ENCODE measurements at regions not wholly inside any gene's neighbourhood (a gene's known extent, or its start where the extent isn't known, plus 50 kb on each side); places are given as distances from the start of the nearest gene placed in this dataset.

GRCh38 chr12:84038242-84038641 is 874.4 kb downstream of the SLC6A15 start:
- H3K9me3 ChIP-seq, result peaks cover 0 to 23% (median 9%) of the 10 kb centered on the region in 8 donors
- H3K4me1 ChIP-seq, result no peaks in the 10 kb centered on the region
- no peak overlapping the region for H3K27ac ChIP-seq
- no peaks in the 10 kb centered on the region for H3K27me3 ChIP-seq (replicated peaks in 1 of 7)
- no peak for TF ChIP-seq CTCF (IDR thresholded peaks at IDR 0.05 in 8 of 11, conservative IDR thresholded peaks at IDR 0.05 in 3 of 11)
- no peak for TF ChIP-seq POLR2A (IDR thresholded peaks at IDR 0.05)
- no peak for TF ChIP-seq POLR2AphosphoS5 (IDR thresholded peaks at IDR 0.05)
- H3K4me3 ChIP-seq, result no peak overlapping the region
- WGBS, 5 donors, result 78 to 86% (median 81%) methylated on average over 9 of the region's 9 CpGs
- H3K36me3 ChIP-seq, result no peaks in the 10 kb centered on the region
- intact Hi-C loops (cut with DNase I; ENCODE audit: low total_unique reads), result no loop called here
- DNase-seq, result no peak

DNA sequence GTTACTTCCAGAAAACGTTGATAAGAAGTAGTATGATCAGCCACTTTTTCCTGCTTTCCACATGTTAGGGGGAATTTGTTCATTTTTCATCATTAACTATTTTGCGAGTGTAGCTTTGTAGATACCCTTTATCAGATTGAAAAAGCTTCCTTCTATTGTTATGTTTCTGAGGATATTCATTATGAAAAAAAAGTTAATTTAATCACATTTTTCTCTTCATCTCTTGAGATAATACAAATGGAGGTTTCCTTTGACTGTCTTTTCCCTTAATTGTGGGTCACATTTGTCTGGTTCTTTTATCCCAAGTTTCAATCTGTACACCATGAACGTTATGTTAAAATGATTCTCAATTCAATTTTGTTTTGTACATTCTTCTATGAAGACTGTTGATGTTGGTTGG is 875.7 kb downstream of the SLC6A15 start:
- intact Hi-C loops (cut with DNase I; ENCODE audit: low total_unique reads), result no loop called here
- DNase-seq, result no peak
- no peaks in the 10 kb centered on the region for H3K4me1 ChIP-seq
- H3K36me3 ChIP-seq, result no peaks in the 10 kb centered on the region
- H3K27me3 ChIP-seq (replicated peaks in 1 of 7), result no peaks in the 10 kb centered on the region
- TF ChIP-seq POLR2AphosphoS5 (IDR thresholded peaks at IDR 0.05) (no peak), CTCF (IDR thresholded peaks at IDR 0.05 in 8 of 11, conservative IDR thresholded peaks at IDR 0.05 in 3 of 11) (no peak), POLR2A (IDR thresholded peaks at IDR 0.05) (no peak)
- H3K27ac ChIP-seq, result no peak overlapping the region
- WGBS, 5 donors, result 46 to 64% (median 51%) methylated on average over 3 of the region's 3 CpGs
- peaks cover 0 to 35% (median 20%) of the 10 kb centered on the region in 8 donors for H3K9me3 ChIP-seq
- no peak overlapping the region for H3K4me3 ChIP-seq

GRCh38 chr12:84035766-84036165 is 876.8 kb downstream of the SLC6A15 start:
- Histone ChIP-seq H3K27me3 (replicated peaks in 1 of 7) (no peaks in the 10 kb centered on the region), H3K4me1 (no peaks in the 10 kb centered on the region), H3K4me3 (no peak overlapping the region), H3K27ac (no peak overlapping the region), H3K36me3 (no peaks in the 10 kb centered on the region), H3K9me3 (peaks cover 0 to 40% (median 21%) of the 10 kb centered on the region in 8 donors)
- no peak for DNase-seq
- intact Hi-C loops (cut with DNase I; ENCODE audit: low total_unique reads), result no loop called here
- TF ChIP-seq POLR2AphosphoS5 (IDR thresholded peaks at IDR 0.05) (no peak), CTCF (IDR thresholded peaks at IDR 0.05 in 8 of 11, conservative IDR thresholded peaks at IDR 0.05 in 3 of 11) (no peak), POLR2A (IDR thresholded peaks at IDR 0.05) (no peak)
- 84 to 91% (median 87%) methylated on average over 3 of the region's 3 CpGs for WGBS, 5 donors

DNA sequence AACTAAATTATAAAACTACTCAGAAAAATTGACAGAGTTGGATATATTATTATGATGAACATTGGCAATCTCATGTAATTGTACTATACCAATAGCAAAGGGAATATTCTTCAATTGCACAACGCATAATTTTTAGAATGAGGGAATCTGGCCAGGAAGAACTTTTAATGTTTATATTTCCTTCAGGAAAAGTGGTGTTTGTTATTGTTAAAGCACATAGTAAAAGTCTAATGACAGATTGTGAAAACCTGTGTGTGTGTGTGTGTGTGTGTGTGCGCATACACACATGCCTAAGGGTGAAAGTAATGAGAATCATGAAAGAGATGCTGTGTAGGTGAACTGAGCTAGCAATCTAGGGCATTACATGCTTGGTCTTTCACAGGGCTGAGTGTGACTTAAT is 877.7 kb downstream of the SLC6A15 start:
- Histone ChIP-seq H3K36me3 (no peaks in the 10 kb centered on the region), H3K27ac (no peak overlapping the region), H3K9me3 (peaks cover 0 to 40% (median 19%) of the 10 kb centered on the region in 8 donors), H3K27me3 (replicated peaks in 1 of 7) (no peaks in the 10 kb centered on the region), H3K4me1 (no peaks in the 10 kb centered on the region), H3K4me3 (no peak overlapping the region)
- 34 to 43% (median 38%) methylated on average over 2 of the region's 2 CpGs for WGBS, 5 donors
- intact Hi-C loops (cut with DNase I; ENCODE audit: low total_unique reads), result no loop called here
- no peak for DNase-seq
- no peak for TF ChIP-seq POLR2A (IDR thresholded peaks at IDR 0.05)
- no peak for TF ChIP-seq POLR2AphosphoS5 (IDR thresholded peaks at IDR 0.05)
- TF ChIP-seq CTCF (IDR thresholded peaks at IDR 0.05 in 8 of 11, conservative IDR thresholded peaks at IDR 0.05 in 3 of 11), result no peak

Data from spleen (tissue), 11 donors.